IMR-90 (cell line): ENCODE measurements at regions not wholly inside any gene's neighbourhood (a gene's known extent, or its start where the extent isn't known, plus 50 kb on each side); places are given as distances from the start of the nearest gene placed in this dataset.

ENCODE experiments used
- POLR2A ChIP-seq: IDR thresholded peaks from 2 replicates; pipeline ENCODE4 v1.6.1; 2012; ENCODE audit warnings: mild to moderate bottlenecking, low read depth, low read length
- TF ChIP-seq, protein P1 (sequence below): conservative IDR thresholded peaks from 2 replicates; pipeline ENCODE4 v1.5.1; 2012; ENCODE audit warnings: mild to moderate bottlenecking, low read depth, low read length, improper control_type of control experiment

DNA sequence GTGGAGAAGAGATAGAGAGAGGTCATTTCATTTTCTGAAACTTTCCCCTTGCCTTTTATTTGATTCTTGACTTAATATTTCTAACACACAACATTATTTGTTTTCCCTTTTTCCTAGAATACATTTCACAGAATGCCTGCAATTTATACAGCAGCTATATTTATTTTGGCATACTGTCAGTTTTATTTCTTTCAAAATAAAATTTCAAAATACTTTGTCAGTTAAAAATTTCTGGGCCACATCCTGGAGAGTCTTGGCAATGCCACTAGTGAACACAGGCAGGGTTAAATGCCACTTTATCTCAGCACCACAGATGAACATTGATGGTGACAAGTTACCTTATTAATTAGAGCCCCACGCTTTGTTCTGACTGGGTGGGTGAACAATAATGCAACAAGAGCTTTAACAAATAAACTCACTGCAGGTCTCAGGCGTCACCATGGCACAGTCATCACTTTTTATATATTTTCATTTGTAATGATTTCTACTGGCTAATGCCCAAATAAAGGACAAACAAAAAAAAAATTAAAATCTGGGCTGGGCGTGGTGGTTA lies 494.0 kb downstream of the KIF20B start:
- TF ChIP-seq, protein P1, sequence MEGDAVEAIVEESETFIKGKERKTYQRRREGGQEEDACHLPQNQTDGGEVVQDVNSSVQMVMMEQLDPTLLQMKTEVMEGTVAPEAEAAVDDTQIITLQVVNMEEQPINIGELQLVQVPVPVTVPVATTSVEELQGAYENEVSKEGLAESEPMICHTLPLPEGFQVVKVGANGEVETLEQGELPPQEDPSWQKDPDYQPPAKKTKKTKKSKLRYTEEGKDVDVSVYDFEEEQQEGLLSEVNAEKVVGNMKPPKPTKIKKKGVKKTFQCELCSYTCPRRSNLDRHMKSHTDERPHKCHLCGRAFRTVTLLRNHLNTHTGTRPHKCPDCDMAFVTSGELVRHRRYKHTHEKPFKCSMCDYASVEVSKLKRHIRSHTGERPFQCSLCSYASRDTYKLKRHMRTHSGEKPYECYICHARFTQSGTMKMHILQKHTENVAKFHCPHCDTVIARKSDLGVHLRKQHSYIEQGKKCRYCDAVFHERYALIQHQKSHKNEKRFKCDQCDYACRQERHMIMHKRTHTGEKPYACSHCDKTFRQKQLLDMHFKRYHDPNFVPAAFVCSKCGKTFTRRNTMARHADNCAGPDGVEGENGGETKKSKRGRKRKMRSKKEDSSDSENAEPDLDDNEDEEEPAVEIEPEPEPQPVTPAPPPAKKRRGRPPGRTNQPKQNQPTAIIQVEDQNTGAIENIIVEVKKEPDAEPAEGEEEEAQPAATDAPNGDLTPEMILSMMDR: no peak
- no peak for TF ChIP-seq POLR2A
